ENCODE measurements at regions not wholly inside any gene's neighbourhood (a gene's known extent, or its start where the extent isn't known, plus 50 kb on each side); places are given as distances from the start of the nearest gene placed in this dataset.

- H3K4me1 ChIP-seq, result no peaks in the 10 kb centered on the region
- H3K9ac ChIP-seq (ENCODE audit: low read depth in 2 of 2, low read length in 2 of 2), result no peak overlapping the region
- H3K27ac ChIP-seq, result no peak overlapping the region
- H3K27me3 ChIP-seq, result no peaks in the 10 kb centered on the region
- intact Hi-C loops (cut with DNase I), result no loop called here
- no peak for DNase-seq
- H3K9me3 ChIP-seq, result no peaks in the 10 kb centered on the region
- no peak for TF ChIP-seq CTCF (IDR thresholded peaks at IDR 0.05)
- H3K4me3 ChIP-seq, result no peak overlapping the region
- H3K36me3 ChIP-seq, result no peaks in the 10 kb centered on the region
These were observed 364.3 kb upstream of the SPHKAP start for GRCh38 chr2:228545748-228546145.

DNA sequence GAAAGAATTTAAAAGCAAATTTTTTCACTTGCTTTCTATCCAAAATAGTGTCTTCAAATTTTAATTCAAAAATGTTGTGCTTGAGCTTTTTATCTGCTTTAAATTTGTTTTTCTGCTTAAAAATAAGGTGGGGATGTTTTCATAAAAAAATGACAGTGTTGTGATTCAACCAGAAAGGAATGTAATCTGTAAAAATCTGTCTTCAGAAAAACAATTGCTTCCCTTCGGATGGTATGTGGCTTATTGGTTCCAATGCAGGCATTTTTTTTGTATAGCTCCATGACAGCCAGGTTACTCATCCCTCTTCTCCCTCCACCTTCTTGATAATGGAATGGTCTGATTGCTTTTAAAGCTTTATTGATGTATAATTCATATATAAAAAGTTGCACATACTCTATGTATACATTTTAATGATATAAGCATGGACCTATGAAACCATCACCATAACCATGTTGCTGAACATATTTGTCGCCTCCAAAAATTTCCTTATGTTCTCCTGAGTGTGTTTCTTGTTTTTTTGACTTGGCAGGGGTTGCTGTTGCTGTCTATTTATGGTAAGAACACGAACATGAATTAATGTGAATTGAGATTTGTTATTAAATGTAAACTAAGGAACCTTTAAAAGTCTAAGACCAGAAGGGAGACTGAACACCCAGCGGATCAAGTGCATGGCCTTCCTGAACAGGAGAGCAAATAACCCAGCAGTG is 363.7 kb upstream of the SPHKAP start:
- H3K4me3 ChIP-seq, result no peak overlapping the region
- no peaks in the 10 kb centered on the region for H3K36me3 ChIP-seq
- DNase-seq, result no peak
- H3K9ac ChIP-seq (ENCODE audit: low read depth in 2 of 2, low read length in 2 of 2), result no peak overlapping the region
- no peaks in the 10 kb centered on the region for H3K27me3 ChIP-seq
- no peak for TF ChIP-seq CTCF (IDR thresholded peaks at IDR 0.05)
- H3K27ac ChIP-seq, result no peak overlapping the region
- no peaks in the 10 kb centered on the region for H3K9me3 ChIP-seq
- intact Hi-C loops (cut with DNase I), result no loop called here
- H3K4me1 ChIP-seq, result no peaks in the 10 kb centered on the region

- H3K27me3 ChIP-seq, result no peaks in the 10 kb centered on the region
- no peak overlapping the region for H3K9ac ChIP-seq (ENCODE audit: low read depth in 2 of 2, low read length in 2 of 2)
- no peaks in the 10 kb centered on the region for H3K4me1 ChIP-seq
- H3K9me3 ChIP-seq, result no peaks in the 10 kb centered on the region
- DNase-seq, result no peak
- H3K36me3 ChIP-seq, result no peaks in the 10 kb centered on the region
- no peak overlapping the region for H3K4me3 ChIP-seq
- no peak for TF ChIP-seq CTCF (IDR thresholded peaks at IDR 0.05)
- H3K27ac ChIP-seq, result no peak overlapping the region
- intact Hi-C loops (cut with DNase I), result no loop called here
These were observed 361.6 kb upstream of the SPHKAP start for GRCh38 chr2:228543117-228543516.

GRCh38 chr2:228542277-228542676 is 360.8 kb upstream of the SPHKAP start:
- Histone ChIP-seq H3K27me3 (no peaks in the 10 kb centered on the region), H3K36me3 (no peaks in the 10 kb centered on the region), H3K9ac (ENCODE audit: low read depth in 2 of 2, low read length in 2 of 2) (no peak overlapping the region), H3K9me3 (no peaks in the 10 kb centered on the region), H3K4me1 (no peaks in the 10 kb centered on the region), H3K27ac (no peak overlapping the region), H3K4me3 (no peak overlapping the region)
- no peak for TF ChIP-seq CTCF (IDR thresholded peaks at IDR 0.05)
- intact Hi-C loops (cut with DNase I), result no loop called here
- no peak for DNase-seq

- Histone ChIP-seq H3K27me3 (no peaks in the 10 kb centered on the region), H3K9ac (ENCODE audit: low read depth in 2 of 2, low read length in 2 of 2) (no peak overlapping the region), H3K9me3 (no peaks in the 10 kb centered on the region), H3K36me3 (no peaks in the 10 kb centered on the region), H3K27ac (no peak overlapping the region), H3K4me1 (no peaks in the 10 kb centered on the region), H3K4me3 (no peak overlapping the region)
- TF ChIP-seq CTCF (IDR thresholded peaks at IDR 0.05), result no peak
- no peak for DNase-seq
- intact Hi-C loops (cut with DNase I), result no loop called here
These were observed 360.3 kb upstream of the SPHKAP start for GRCh38 chr2:228541789-228542188.
